ENCODE measurements at regions not wholly inside any gene's neighbourhood (a gene's known extent, or its start where the extent isn't known, plus 50 kb on each side); places are given as distances from the start of the nearest gene placed in this dataset.
A peak's percentile ranks its signal among the peaks of the same experiment; 100 is the strongest.
"Not testable (repeated sequence)": the region's sequence is repeated elsewhere in the genome, so short reads cannot be mapped to it uniquely, and the experiment has no call there.

DNA sequence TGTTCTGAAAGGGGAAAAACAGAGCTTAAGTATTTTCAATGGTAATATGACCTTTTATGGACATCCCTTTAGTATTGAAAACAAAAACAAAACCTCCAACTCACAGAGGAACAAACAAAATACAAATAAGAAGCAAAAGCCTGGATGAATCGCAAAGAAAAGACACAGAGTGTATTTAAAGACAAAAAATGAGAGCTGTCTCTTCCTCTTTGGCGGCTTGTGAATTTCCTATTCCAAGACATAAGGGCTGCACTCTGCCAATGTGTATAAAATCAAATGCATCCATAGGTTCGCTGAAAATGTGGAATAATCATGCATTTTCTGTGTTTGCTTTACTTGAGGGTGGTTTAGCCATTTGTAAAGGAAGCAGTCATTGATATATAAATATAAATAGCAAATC lies 739.3 kb upstream of the ZNF608 start:
- no peaks in the 10 kb centered on the region for H3K36me3 Mint-ChIP-seq
- DNase-seq (ENCODE audit: low spot score in 2 of 2, unreplicated experiment in 2 of 2): no peak
- no peak overlapping the region for H3K4me3 Mint-ChIP-seq
- H3K27me3 Mint-ChIP-seq (ENCODE audit: low read depth): no peaks in the 10 kb centered on the region
- H3K9me3 Mint-ChIP-seq: no peaks in the 10 kb centered on the region
- TF ChIP-seq, protein P1, sequence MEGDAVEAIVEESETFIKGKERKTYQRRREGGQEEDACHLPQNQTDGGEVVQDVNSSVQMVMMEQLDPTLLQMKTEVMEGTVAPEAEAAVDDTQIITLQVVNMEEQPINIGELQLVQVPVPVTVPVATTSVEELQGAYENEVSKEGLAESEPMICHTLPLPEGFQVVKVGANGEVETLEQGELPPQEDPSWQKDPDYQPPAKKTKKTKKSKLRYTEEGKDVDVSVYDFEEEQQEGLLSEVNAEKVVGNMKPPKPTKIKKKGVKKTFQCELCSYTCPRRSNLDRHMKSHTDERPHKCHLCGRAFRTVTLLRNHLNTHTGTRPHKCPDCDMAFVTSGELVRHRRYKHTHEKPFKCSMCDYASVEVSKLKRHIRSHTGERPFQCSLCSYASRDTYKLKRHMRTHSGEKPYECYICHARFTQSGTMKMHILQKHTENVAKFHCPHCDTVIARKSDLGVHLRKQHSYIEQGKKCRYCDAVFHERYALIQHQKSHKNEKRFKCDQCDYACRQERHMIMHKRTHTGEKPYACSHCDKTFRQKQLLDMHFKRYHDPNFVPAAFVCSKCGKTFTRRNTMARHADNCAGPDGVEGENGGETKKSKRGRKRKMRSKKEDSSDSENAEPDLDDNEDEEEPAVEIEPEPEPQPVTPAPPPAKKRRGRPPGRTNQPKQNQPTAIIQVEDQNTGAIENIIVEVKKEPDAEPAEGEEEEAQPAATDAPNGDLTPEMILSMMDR (IDR thresholded peaks at IDR 0.05; ENCODE audit: unreplicated experiment): no peak
- peaks cover 55% of the 10 kb centered on the region for H3K4me1 Mint-ChIP-seq
- peak overlapping the region; percentile 75 for H3K27ac Mint-ChIP-seq

DNA sequence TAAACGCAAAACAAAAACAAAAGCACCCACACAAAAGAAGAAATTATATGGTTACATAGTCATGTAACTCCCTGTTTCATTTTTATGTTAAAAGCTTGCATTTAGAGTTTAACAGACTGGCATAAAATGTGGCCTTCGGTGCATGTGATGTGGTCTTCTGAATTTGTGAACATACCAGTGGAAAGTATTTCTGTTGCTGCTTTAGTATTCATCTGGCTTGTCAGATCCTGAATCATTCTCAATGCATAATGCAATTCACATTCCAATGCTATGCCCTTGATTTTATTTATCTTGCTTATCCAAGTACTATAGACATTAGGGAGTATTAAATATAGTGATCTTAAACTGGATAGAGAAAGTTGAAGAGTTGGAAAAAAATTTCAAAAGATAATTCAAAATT lies 740.2 kb upstream of the ZNF608 start:
- DNase-seq (ENCODE audit: low spot score in 2 of 2, unreplicated experiment in 2 of 2): no peak
- Mint-ChIP-seq H3K4me1 (peaks cover 46% of the 10 kb centered on the region), H3K9me3 (no peaks in the 10 kb centered on the region), H3K36me3 (no peaks in the 10 kb centered on the region), H3K27me3 (ENCODE audit: low read depth) (no peaks in the 10 kb centered on the region), H3K4me3 (no peak overlapping the region), H3K27ac (no peak overlapping the region)
- TF ChIP-seq, protein P1 (IDR thresholded peaks at IDR 0.05; ENCODE audit: unreplicated experiment): no peak

DNA sequence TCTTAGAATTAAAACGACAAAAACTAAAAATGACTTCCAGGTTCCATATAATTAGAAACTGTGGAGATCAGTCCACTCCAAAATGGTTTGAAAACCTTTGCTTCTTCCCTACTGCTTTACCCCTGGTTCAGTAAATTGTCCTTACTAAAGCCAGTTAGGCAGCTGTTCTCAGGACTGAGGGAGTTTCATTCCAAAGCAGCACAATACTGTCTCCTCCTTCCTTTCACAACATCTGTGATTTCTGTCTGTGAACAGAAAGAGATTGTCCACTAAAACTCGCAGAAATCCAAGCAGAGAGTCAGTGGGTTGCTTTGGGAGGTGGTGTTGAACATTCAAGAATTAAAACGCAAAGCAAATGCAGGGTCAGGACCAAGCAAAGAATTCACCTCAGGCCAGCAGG lies 740.8 kb upstream of the ZNF608 start:
- no peak for DNase-seq (ENCODE audit: low spot score in 2 of 2, unreplicated experiment in 2 of 2)
- H3K4me1 Mint-ChIP-seq: peaks cover 45% of the 10 kb centered on the region
- no peak overlapping the region for H3K4me3 Mint-ChIP-seq
- no peaks in the 10 kb centered on the region for H3K36me3 Mint-ChIP-seq
- H3K9me3 Mint-ChIP-seq: no peaks in the 10 kb centered on the region
- no peak overlapping the region for H3K27ac Mint-ChIP-seq
- H3K27me3 Mint-ChIP-seq (ENCODE audit: low read depth): no peaks in the 10 kb centered on the region
- TF ChIP-seq, protein P1 (IDR thresholded peaks at IDR 0.05; ENCODE audit: unreplicated experiment): no peak

DNA sequence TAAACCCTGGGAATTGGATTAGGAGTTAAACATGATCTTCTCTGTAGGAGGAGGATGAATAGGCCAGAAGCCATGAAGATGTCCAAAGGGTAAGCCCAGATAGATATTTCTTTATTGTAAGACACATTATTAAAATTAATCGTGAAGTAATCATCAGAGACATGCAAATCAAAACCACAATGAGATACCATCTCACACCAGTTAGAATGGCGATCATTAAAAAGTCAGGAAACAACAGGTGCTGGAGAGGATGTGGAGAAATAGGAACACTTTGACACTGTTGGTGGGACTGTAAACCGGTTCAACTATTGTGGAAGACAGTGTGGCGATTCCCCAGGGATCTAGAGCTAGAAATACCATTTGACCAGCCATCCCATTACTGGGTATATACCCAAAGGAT lies 741.2 kb upstream of the ZNF608 start:
- not testable (repeated sequence) for H3K36me3 Mint-ChIP-seq; H3K9me3 Mint-ChIP-seq; H3K4me3 Mint-ChIP-seq; H3K27ac Mint-ChIP-seq; H3K27me3 Mint-ChIP-seq (ENCODE audit: low read depth); DNase-seq (ENCODE audit: low spot score in 2 of 2, unreplicated experiment in 2 of 2)
- peaks cover 46% of the 10 kb centered on the region for H3K4me1 Mint-ChIP-seq

DNA sequence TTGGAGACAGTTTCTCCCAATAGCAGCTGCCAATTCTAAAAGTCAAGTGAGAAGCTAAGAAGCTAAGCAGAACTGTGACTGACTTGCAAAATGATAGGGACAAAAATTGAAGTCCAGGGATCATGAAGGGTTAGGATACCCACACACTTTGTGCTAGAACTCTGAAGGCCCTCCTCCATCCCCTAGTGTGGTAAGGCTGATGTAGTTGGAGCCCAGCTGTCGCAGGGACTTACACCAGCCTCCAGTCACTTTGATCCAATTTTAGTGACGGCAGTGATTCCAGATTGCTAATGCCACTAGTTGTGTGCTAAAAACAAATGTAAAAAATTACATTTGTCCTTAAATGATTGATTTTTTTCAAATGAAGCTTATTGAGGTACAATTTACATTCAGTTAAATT lies 742.7 kb upstream of the ZNF608 start:
- no peaks in the 10 kb centered on the region for H3K27me3 Mint-ChIP-seq (ENCODE audit: low read depth)
- TF ChIP-seq, protein P1 (IDR thresholded peaks at IDR 0.05; ENCODE audit: unreplicated experiment): no peak
- H3K27ac Mint-ChIP-seq: no peak overlapping the region
- DNase-seq (ENCODE audit: low spot score in 2 of 2, unreplicated experiment in 2 of 2): no peak
- peaks cover 42% of the 10 kb centered on the region for H3K4me1 Mint-ChIP-seq
- H3K4me3 Mint-ChIP-seq: no peak overlapping the region
- H3K36me3 Mint-ChIP-seq: no peaks in the 10 kb centered on the region
- H3K9me3 Mint-ChIP-seq: peaks cover 10% of the 10 kb centered on the region

DNA sequence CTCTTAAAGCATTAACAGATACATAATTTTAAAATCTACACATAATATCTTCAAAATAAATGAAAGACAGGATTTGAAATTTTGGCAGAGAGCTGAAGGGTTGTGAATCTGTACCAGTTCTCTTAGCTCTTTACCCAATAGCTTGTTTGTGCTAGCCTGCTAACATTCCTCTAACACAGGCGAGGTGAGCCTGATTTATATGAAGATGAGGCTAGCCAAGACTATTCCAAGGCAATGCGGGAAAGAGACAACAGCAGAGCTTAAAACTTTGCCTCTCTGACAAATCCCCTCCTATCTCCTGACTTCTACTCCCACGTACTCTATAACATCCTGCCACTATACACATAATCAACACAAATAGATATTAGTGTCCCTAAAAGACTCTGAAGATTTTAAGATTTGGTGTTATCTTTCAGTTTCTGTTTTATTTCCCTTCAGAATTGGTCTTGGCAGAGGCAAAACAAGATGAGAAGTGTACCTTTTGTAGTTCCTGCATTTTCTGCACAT lies 745.6 kb upstream of the ZNF608 start:
- H3K36me3 Mint-ChIP-seq: no peaks in the 10 kb centered on the region
- peaks cover 11% of the 10 kb centered on the region for H3K9me3 Mint-ChIP-seq
- peak overlapping the region; percentile 40 for H3K27ac Mint-ChIP-seq
- TF ChIP-seq, protein P1 (IDR thresholded peaks at IDR 0.05; ENCODE audit: unreplicated experiment): no peak
- H3K4me1 Mint-ChIP-seq: peaks cover 15% of the 10 kb centered on the region
- H3K27me3 Mint-ChIP-seq (ENCODE audit: low read depth): no peaks in the 10 kb centered on the region
- DNase-seq (ENCODE audit: low spot score in 2 of 2, unreplicated experiment in 2 of 2): no peak
- H3K4me3 Mint-ChIP-seq: no peak overlapping the region
